ENCODE measurements at regions not wholly inside any gene's neighbourhood (a gene's known extent, or its start where the extent isn't known, plus 50 kb on each side); places are given as distances from the start of the nearest gene placed in this dataset.
"Not testable (repeated sequence)": the region's sequence is repeated elsewhere in the genome, so short reads cannot be mapped to it uniquely, and the experiment has no call there.

GRCh38 chr2:175829741-175830140 lies 172.3 kb downstream of the LNPK start:
- no peak for DNase-seq (ENCODE audit: low spot score)

- no peak for DNase-seq (ENCODE audit: low spot score)
Observed at GRCh38 chr2:175827856-175828255, 174.2 kb downstream of the LNPK start.

- no peak for DNase-seq (ENCODE audit: low spot score)
Observed at GRCh38 chr2:175824243-175824642, 177.8 kb downstream of the LNPK start.

GRCh38 chr2:175823707-175824073 lies 178.4 kb downstream of the LNPK start:
- DNase-seq (ENCODE audit: low spot score), result no peak

GRCh38 chr2:175823002-175823706 lies 178.9 kb downstream of the LNPK start:
- DNase-seq (ENCODE audit: low spot score), result no peak

- DNase-seq (ENCODE audit: low spot score), result no peak
Observed at GRCh38 chr2:175817221-175817620, 184.8 kb downstream of the LNPK start.

- DNase-seq (ENCODE audit: low spot score), result no peak
Observed at GRCh38 chr2:175815537-175815936, 186.5 kb downstream of the LNPK start.

- no peak for DNase-seq (ENCODE audit: low spot score)
Observed at GRCh38 chr2:175811971-175812370, 190.1 kb downstream of the LNPK start.

GRCh38 chr2:175808858-175809257 lies 193.2 kb downstream of the LNPK start:
- no peak for DNase-seq (ENCODE audit: low spot score)

- DNase-seq (ENCODE audit: low spot score), result no peak
Observed at GRCh38 chr2:175808078-175808477, 194.0 kb downstream of the LNPK start.

- no peak for DNase-seq (ENCODE audit: low spot score)
Observed at GRCh38 chr2:175807031-175807873, 194.8 kb downstream of the LNPK start.

GRCh38 chr2:175806570-175806969 lies 195.5 kb downstream of the LNPK start:
- no peak for DNase-seq (ENCODE audit: low spot score)

GRCh38 chr2:175806125-175806490 lies 196.0 kb downstream of the LNPK start:
- DNase-seq (ENCODE audit: low spot score), result no peak

GRCh38 chr2:175805442-175806124 lies 196.5 kb downstream of the LNPK start:
- no peak for DNase-seq (ENCODE audit: low spot score)

- DNase-seq (ENCODE audit: low spot score), result no peak
Observed at GRCh38 chr2:175804122-175804521, 197.9 kb downstream of the LNPK start.

- DNase-seq (ENCODE audit: low spot score), result not testable (repeated sequence)
Observed at GRCh38 chr2:175796422-175796821, 205.6 kb downstream of the LNPK start.

GRCh38 chr2:175793648-175794047 lies 208.4 kb downstream of the LNPK start:
- no peak for DNase-seq (ENCODE audit: low spot score)

- DNase-seq (ENCODE audit: low spot score), result no peak
Observed at GRCh38 chr2:175792881-175793280, 209.2 kb downstream of the LNPK start.

- DNase-seq (ENCODE audit: low spot score), result no peak
Observed at GRCh38 chr2:175792199-175792598, 209.9 kb downstream of the LNPK start.

GRCh38 chr2:175786471-175787124 lies 215.5 kb downstream of the LNPK start:
- DNase-seq (ENCODE audit: low spot score), result no peak

- not testable (repeated sequence) for DNase-seq (ENCODE audit: low spot score)
Observed at GRCh38 chr2:175777337-175777736, 224.7 kb downstream of the LNPK start.

GRCh38 chr2:175769200-175769599 lies 232.9 kb downstream of the LNPK start:
- no peak for DNase-seq (ENCODE audit: low spot score)

Data from HuH-7.5 (cell line).